GM13976 (cell line): ENCODE measurements at regions not wholly inside any gene's neighbourhood (a gene's known extent, or its start where the extent isn't known, plus 50 kb on each side); places are given as distances from the start of the nearest gene placed in this dataset.

Experiments
- DNase-seq: peaks from one replicate; pipeline ENCODE4 v3.0.0; 2012; ENCODE audit warnings: low spot score
- CTCF ChIP-seq: IDR thresholded peaks from 2 replicates; pipeline ENCODE4 v1.5.1; 2012; ENCODE audit warnings: borderline replicate concordance, mild to moderate bottlenecking; ENCODE audit not compliant: insufficient read depth; ENCODE audit errors: extremely low read depth, missing control alignments, control extremely low read depth
- in situ Hi-C: fragments of 300-500 bp; cut with MboI; formaldehyde crosslinking; loops from one replicate; pipeline ENCODE4 v1.12.0; 2022; ENCODE audit warnings: low sequenced_read_pairs, mixed read lengths, inconsistent platforms; ENCODE audit not compliant: unreplicated experiment

GRCh38 chrX:35670889-35671288 lies 127.3 kb upstream of the MAGEB16 start:
- in situ Hi-C loops, result no loop called here
- DNase-seq, result no peak
- TF ChIP-seq CTCF, result no peak

GRCh38 chrX:35675151-35675550 lies 123.0 kb upstream of the MAGEB16 start:
- DNase-seq, result no peak
- no peak for TF ChIP-seq CTCF
- in situ Hi-C loops, result no loop called here

GRCh38 chrX:35680940-35681346 lies 117.2 kb upstream of the MAGEB16 start:
- no peak for TF ChIP-seq CTCF
- in situ Hi-C loops, result no loop called here
- DNase-seq, result no peak

GRCh38 chrX:35682476-35682875 lies 115.7 kb upstream of the MAGEB16 start:
- TF ChIP-seq CTCF, result no peak
- in situ Hi-C loops, result no loop called here
- DNase-seq, result no peak

GRCh38 chrX:35696760-35697234 lies 101.3 kb upstream of the MAGEB16 start:
- TF ChIP-seq CTCF, result no peak
- DNase-seq, result no peak
- in situ Hi-C loops, result no loop called here

- in situ Hi-C loops, result no loop called here
- no peak for DNase-seq
- TF ChIP-seq CTCF, result no peak
Observed at GRCh38 chrX:35699642-35700041, 98.5 kb upstream of the MAGEB16 start.

GRCh38 chrX:35700121-35700520 lies 98.0 kb upstream of the MAGEB16 start:
- no peak for DNase-seq
- in situ Hi-C loops, result no loop called here

More at GRCh38 chrX:35700121-35700520, 98.0 kb upstream of the MAGEB16 start:
- no peak for TF ChIP-seq CTCF
